Activated CD4-positive, alpha-beta memory T cell treated with anti-CD3 and anti-CD28 coated beads, Interleukin-2, amount 10 ng/mL, durations not matched to agents 7 days and 5 days (primary cell): ENCODE measurements at regions not wholly inside any gene's neighbourhood (a gene's known extent, or its start where the extent isn't known, plus 50 kb on each side); places are given as distances from the start of the nearest gene placed in this dataset.

ENCODE experiments used
- CTCF ChIA-PET: fragments of 350-600 bp; sonication (Branson Sonifier 250); formaldehyde crosslinking; loops from one replicate; lab custom pipeline; 2021; ENCODE audit warnings: antibody characterized with exemption, inconsistent platforms; lab: Charles Lee
- POLR2A ChIA-PET: fragments of 350-600 bp; sonication (Branson Sonifier 250); formaldehyde crosslinking; loops from one replicate; lab custom pipeline; 2021; ENCODE audit warnings: antibody characterized with exemption; lab: Charles Lee
- DNase-seq: peaks from one replicate; pipeline ENCODE4 v3.0.0-alpha.2; 2020
- H3K27ac Mint-ChIP-seq: one replicate; pipeline ENCODE4 v1.8.0; 2021; ENCODE audit warnings: mild to moderate bottlenecking, mixed read lengths
- H3K27me3 Mint-ChIP-seq: one replicate; pipeline ENCODE4 v1.8.0; 2021; ENCODE audit warnings: mixed read lengths
- H3K36me3 Mint-ChIP-seq: one replicate; pipeline ENCODE4 v1.8.0; 2021; ENCODE audit warnings: low read depth, mixed read lengths
- H3K4me1 Mint-ChIP-seq: one replicate; pipeline ENCODE4 v1.8.0; 2021; ENCODE audit warnings: mixed read lengths
- H3K4me3 Mint-ChIP-seq: one replicate; pipeline ENCODE4 v1.8.0; 2021; ENCODE audit warnings: mild to moderate bottlenecking, mixed read lengths
- H3K9me3 Mint-ChIP-seq: one replicate; pipeline ENCODE4 v1.8.0; 2021; ENCODE audit warnings: mixed read lengths

DNA sequence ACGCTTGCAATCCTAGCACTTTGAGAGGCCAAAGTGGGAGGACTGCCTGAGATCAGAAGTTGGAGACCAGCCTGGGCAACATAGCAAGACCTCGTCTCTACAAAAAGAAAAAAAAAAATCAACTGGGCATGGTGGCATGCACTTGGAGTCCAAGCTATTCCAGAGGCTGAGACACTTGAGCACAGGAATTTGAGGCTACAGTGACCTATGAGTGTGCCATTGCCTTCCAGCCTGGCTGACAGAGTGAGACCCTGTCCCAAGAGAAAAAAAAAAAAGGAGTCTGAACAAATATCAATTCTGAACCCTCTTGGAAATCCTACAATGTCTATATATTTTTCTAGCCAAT lies 126.8 kb upstream of the NRP1 start:
- no peaks in the 10 kb centered on the region for H3K27me3 Mint-ChIP-seq
- POLR2A ChIA-PET = interaction anchor here (0.6 kb wide), 1 partner anchor 156 kb away, joined by 3 read pairs; no protein-coding TSS in a partner anchor
- CTCF ChIA-PET = no interaction called here
- no peaks in the 10 kb centered on the region for H3K9me3 Mint-ChIP-seq
- H3K27ac Mint-ChIP-seq = no peak overlapping the region
- H3K4me3 Mint-ChIP-seq = no peak overlapping the region
- H3K4me1 Mint-ChIP-seq = no peaks in the 10 kb centered on the region
- DNase-seq = no peak
- H3K36me3 Mint-ChIP-seq = no peaks in the 10 kb centered on the region

DNA sequence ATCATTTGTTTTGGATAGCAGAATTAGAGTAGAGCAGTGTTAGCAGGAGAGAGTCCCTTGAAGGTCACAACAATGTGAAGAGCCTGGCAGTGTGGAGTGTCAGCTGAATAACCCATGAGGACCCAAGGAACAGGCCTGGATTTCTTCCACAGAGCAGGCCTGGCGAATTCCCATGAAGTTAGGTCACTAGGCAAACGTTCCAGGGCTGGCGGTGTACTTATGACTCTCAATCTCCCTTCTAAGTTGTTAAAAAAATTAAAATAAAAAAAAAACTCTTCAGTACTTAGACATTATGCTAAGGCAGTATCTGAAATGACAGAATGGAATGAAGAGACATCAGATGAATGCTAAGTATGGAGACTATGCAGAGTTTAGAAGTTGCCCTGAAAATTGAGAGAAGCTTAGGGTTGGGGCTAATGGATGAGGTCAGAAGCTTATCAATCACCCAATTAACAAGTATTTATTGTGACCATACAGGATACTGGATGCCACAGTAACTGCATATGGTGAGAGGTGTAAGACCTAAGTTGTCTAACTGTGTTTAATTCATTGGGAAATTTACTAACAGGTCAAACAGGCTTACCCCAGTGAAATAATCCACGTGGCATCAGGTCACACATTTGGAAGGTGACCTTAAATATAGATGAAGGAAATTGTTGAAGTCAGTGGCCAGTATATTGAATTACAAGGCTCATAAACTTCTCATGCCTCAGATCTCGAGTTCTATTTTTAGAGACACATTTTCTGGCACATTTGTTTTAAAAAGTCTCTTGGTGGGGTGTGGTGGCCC lies 126.2 kb upstream of the NRP1 start:
- H3K4me3 Mint-ChIP-seq = no peak overlapping the region
- no peak for DNase-seq
- ChIA-PET POLR2A (no interaction called here), CTCF (no interaction called here)
- H3K9me3 Mint-ChIP-seq = no peaks in the 10 kb centered on the region
- H3K4me1 Mint-ChIP-seq = no peaks in the 10 kb centered on the region
- H3K27me3 Mint-ChIP-seq = no peaks in the 10 kb centered on the region
- H3K27ac Mint-ChIP-seq = no peak overlapping the region
- H3K36me3 Mint-ChIP-seq = no peaks in the 10 kb centered on the region

DNA sequence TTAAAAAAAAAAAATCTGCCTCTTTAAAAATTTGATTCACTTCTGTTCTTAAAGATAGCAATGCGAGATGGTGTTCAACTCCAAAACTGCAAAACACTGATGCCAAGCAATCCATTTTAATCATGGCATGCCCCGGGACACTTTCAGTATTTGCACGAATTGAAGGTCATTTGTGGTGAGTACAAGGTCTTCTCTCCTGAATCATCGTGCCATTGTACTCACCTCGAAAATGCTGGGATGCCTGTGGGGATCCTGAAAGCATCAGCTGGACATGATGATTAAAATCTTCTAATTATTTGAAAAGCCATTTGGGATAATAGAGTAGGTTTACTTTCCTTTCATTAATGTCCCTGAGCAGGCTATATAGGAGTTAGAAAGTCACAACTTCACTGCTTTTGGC lies 125.1 kb upstream of the NRP1 start:
- no peaks in the 10 kb centered on the region for H3K9me3 Mint-ChIP-seq
- no peaks in the 10 kb centered on the region for H3K36me3 Mint-ChIP-seq
- ChIA-PET CTCF (no interaction called here), POLR2A (no interaction called here)
- no peaks in the 10 kb centered on the region for H3K4me1 Mint-ChIP-seq
- no peak for DNase-seq
- no peak overlapping the region for H3K27ac Mint-ChIP-seq
- H3K4me3 Mint-ChIP-seq = no peak overlapping the region
- H3K27me3 Mint-ChIP-seq = no peaks in the 10 kb centered on the region

DNA sequence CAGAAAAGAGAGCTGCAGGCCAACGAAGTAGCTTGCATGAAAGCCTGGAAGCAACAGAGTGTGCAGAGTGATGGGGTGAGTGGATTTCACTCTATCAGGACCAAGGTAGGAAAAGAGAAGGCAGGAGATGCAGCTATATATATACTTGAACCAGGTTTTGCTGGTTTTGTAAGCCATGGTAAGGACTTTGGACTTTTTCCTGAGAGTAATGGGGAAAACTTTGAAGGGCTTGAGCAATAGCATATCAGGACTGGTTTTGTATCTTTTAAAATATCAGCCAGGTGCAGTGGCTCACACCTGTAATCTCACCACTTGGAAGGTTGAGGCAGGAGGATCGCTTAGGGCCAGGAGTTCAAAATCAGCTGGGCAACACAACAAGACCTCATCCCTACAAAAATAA lies 120.6 kb upstream of the NRP1 start:
- POLR2A ChIA-PET = no interaction called here
- no peaks in the 10 kb centered on the region for H3K36me3 Mint-ChIP-seq
- H3K4me1 Mint-ChIP-seq = no peaks in the 10 kb centered on the region
- no peak for DNase-seq
- CTCF ChIA-PET = no interaction called here
- no peak overlapping the region for H3K4me3 Mint-ChIP-seq
- no peaks in the 10 kb centered on the region for H3K9me3 Mint-ChIP-seq
- H3K27me3 Mint-ChIP-seq = peaks cover 5% of the 10 kb centered on the region
- no peak overlapping the region for H3K27ac Mint-ChIP-seq

DNA sequence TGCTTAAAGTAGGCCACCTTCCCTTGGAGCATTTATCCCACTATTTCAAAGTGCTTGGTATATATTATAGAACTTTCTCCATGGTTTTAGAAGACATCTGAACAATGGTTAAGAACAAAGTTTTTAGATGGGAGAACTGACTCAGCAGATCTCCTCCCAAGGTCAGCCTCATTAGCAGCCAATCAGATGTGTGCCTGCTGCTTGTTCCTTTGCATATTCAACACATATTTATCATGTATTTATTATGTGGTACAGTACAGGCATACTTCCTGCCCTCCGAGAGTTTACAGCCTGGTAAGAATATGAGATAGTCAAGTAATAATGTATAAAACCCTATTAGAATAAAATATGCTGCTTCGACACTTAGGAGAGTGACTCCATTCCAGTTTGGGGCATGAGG lies 120.1 kb upstream of the NRP1 start:
- no peak for DNase-seq
- Mint-ChIP-seq H3K27ac (no peak overlapping the region), H3K4me3 (no peak overlapping the region), H3K9me3 (no peaks in the 10 kb centered on the region), H3K36me3 (no peaks in the 10 kb centered on the region), H3K4me1 (no peaks in the 10 kb centered on the region), H3K27me3 (peaks cover 5% of the 10 kb centered on the region)
- CTCF ChIA-PET = no interaction called here
- POLR2A ChIA-PET = no interaction called here

DNA sequence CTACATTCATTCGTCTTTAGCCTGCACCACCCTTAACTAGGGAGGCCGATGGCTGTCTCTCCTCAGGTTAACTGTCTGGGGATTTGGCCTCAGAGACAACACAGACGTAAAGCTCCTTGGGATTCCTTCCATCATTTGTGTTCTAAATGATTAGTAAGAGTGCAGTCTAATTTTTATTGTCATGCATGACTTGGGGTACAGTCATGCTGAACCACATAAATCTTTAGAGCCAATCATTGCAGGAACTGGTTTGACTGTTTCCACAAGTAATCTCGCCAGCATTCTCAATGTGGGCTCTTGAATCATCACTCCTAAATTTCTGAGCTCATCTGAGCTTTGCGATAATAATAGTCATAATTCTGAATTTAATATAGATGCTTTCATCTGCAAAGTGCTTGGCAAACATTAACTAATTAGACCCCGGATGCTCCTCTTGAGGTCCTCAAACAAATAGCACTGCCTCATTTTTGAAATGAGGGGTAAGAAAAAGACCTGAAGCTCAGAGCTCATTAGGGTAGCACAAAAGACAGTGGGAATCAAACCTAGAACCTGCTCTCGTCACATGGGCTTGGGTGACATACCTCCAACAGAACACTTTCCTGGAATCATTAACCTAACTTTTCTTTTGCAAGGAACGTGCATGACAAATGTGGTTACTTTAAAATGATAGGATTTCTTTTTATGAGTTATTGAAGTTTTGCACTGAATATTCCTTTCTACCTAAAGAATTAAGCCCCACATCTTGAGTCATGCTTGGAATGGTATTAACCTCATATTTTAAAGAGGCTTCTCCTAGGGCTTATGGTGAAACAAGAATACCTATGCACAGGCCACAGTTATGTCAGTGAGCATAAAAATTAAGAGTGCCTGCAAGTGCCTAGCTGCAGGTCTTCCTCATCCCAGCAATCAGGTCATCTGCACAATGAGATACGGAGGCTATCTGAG lies 118.9 kb upstream of the NRP1 start:
- Mint-ChIP-seq H3K36me3 (no peaks in the 10 kb centered on the region), H3K4me1 (no peaks in the 10 kb centered on the region), H3K9me3 (no peaks in the 10 kb centered on the region), H3K27ac (no peak overlapping the region), H3K4me3 (no peak overlapping the region), H3K27me3 (peaks cover 6% of the 10 kb centered on the region)
- DNase-seq = no peak
- ChIA-PET CTCF (no interaction called here), POLR2A (no interaction called here)

DNA sequence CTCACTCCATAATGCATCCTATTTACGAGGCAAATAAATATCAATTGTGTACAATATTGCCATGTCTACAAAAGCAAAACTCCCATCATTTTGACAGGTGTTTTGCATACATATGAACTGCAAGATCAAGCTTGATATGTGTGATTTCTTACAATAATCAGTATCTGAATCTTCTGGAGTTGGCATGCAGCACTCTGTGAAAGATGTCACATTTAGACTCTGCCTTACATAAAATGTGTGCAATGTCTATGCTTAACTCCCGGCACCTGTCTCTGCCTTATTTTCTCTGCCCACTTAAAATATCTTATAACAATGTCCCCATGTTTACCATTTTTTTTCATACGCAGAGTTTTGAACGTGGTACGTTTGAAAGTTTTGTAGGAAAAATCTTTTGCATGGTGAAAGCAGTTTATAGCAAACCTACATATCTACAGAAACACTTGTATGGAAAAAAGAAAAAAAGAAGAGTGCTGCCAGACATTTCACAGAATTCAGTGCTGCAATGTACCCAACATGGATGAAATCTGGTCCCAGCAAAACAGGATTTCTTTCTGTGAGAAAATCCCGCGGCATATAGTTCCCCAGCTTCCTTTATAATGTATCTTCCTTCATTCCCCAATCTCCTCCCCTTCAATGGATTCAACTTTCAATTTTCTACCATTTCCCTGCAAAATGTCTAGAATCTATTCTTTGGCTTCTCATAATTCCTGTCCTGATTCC lies 114.1 kb upstream of the NRP1 start:
- no peaks in the 10 kb centered on the region for H3K4me1 Mint-ChIP-seq

DNA sequence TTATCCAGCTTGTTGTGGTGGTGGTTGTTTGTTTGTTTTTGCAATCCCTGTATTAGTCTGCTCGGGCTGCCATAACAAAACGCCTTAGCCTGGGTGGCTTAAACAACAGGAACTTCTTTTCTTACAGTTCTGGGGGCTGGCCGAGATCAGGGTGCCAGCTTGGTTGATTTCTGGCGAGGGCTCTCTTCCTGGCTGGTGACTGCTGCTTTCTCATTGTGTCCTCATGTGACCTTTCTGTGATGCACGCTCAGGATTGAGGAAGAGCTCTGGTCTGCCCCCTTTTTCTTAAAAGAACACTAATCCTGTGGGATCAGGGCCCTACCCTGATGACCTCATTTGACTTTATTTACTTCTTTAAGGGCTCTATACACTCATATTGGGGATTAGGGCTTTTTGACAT lies 107.1 kb upstream of the NRP1 start:
- no peaks in the 10 kb centered on the region for H3K4me1 Mint-ChIP-seq
- H3K27ac Mint-ChIP-seq = no peak overlapping the region
- H3K27me3 Mint-ChIP-seq = peaks cover 10% of the 10 kb centered on the region
- no peaks in the 10 kb centered on the region for H3K9me3 Mint-ChIP-seq
- no peaks in the 10 kb centered on the region for H3K36me3 Mint-ChIP-seq
- POLR2A ChIA-PET = no interaction called here
- DNase-seq = no peak
- no peak overlapping the region for H3K4me3 Mint-ChIP-seq
- CTCF ChIA-PET = no interaction called here

More for the DNA sequence above, 114.1 kb upstream of the NRP1 start:
- Mint-ChIP-seq H3K27me3 (peaks cover 10% of the 10 kb centered on the region), H3K36me3 (no peaks in the 10 kb centered on the region), H3K27ac (no peak overlapping the region), H3K9me3 (no peaks in the 10 kb centered on the region), H3K4me3 (no peak overlapping the region)
- POLR2A ChIA-PET = no interaction called here
- CTCF ChIA-PET = no interaction called here
- no peak for DNase-seq

DNA sequence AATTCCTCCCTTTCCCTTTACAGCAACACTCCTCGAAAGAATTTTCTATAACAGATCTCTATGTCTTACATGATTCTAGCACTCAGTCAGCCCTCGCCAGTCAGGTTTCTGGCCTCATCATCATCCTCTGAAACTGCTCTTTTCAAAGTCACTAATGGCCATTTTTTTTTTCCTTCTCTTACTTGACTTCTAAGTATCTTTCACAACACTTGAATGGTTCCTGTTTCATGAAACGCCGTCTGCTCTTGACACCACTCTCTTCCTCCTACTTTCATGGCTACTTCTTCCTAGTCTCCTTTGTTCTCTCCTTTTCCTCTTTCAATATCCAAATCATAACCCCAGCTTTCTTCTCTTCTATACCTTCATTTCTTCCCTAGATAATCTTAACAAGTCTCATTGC lies 100.5 kb upstream of the NRP1 start:
- DNase-seq = no peak
- Mint-ChIP-seq H3K27ac (no peak overlapping the region), H3K4me3 (no peak overlapping the region), H3K27me3 (peaks cover 9% of the 10 kb centered on the region), H3K4me1 (no peaks in the 10 kb centered on the region), H3K9me3 (no peaks in the 10 kb centered on the region), H3K36me3 (no peaks in the 10 kb centered on the region)
- POLR2A ChIA-PET = no interaction called here
- CTCF ChIA-PET = no interaction called here

DNA sequence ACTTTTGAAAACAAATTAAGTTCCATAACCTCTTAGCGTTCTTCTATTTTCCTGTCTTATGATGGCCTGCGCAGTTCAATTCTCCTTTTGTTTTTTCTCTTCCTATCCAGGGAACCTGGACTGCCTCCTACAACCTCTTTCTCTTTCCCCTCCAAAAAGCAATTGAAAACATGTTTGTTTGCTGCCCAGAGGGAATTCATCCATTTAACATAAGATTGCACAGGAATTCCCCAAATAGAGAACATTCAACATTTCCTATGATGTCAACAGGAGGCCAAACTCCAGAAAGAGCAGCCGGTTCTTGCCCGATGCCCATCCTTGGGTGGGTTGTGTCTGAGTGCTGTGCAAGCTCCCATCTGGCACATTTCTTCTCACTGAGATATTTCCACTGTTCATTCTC lies 94.2 kb upstream of the NRP1 start:
- Mint-ChIP-seq H3K9me3 (no peaks in the 10 kb centered on the region), H3K36me3 (no peaks in the 10 kb centered on the region)

DNA sequence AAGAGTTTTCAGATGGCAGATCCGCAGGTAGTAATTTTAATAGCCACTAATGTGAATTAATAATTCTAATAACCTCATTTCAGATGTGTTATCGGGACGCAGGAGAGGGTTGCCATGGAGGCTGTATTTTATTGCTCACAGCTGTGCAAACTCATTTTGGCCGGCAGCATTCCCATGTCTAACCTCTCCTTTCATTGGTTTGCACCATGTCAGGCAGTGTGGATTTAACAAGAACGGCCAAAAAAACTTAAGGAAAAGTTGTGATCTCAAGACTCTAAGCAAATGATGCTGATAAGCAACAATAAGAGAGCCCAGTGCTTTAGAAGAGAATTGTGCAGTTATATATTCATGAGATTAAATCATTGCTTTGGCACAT lies 88.7 kb upstream of the NRP1 start:
- Mint-ChIP-seq H3K36me3 (no peaks in the 10 kb centered on the region), H3K27ac (no peak overlapping the region), H3K9me3 (no peaks in the 10 kb centered on the region), H3K27me3 (peaks cover 14% of the 10 kb centered on the region), H3K4me3 (no peak overlapping the region), H3K4me1 (no peaks in the 10 kb centered on the region)
- POLR2A ChIA-PET = no interaction called here
- CTCF ChIA-PET = interaction anchor here (0.5 kb wide), 1 partner anchor 11 kb away, joined by 3 read pairs; no protein-coding TSS in a partner anchor
- no peak for DNase-seq

More for the DNA sequence above, 94.2 kb upstream of the NRP1 start:
- Mint-ChIP-seq H3K4me1 (no peaks in the 10 kb centered on the region), H3K27ac (no peak overlapping the region), H3K4me3 (no peak overlapping the region), H3K27me3 (peaks cover 20% of the 10 kb centered on the region)
- ChIA-PET POLR2A (no interaction called here), CTCF (no interaction called here)
- no peak for DNase-seq

DNA sequence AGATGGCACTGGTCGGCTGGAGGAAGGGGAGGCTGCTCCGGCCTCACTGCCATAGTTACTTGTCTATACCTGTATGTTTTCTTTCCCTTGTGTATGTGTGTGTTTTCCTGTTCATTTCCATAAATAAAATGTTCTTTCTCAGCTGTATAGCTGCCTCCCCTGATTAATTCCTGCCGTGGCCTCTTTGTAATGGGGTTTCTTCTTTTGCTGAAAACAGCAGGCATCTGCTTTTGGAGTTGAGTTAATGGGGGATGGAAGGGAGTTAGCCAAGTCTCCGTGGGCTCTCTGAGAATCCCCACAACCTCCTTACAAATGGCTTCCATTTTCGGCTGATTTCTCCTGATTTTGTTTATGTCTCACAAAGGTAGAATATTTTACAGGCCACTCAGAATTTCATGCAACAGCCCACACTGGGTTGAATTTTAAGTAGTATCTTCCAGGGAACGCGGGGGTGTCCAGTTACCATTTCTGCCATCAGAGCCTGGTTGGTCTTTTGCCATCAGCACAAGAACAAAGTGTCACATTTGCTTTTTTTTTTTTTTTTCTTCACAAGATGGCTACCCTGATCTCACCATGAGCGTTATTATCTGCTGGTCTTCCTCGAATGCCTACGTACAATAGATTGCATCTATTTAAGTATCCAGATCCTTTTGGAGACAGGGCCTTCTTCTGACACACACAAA lies 88.1 kb upstream of the NRP1 start:
- Mint-ChIP-seq H3K36me3 (no peaks in the 10 kb centered on the region), H3K27ac (no peak overlapping the region), H3K9me3 (no peaks in the 10 kb centered on the region), H3K4me3 (no peak overlapping the region), H3K27me3 (peaks cover 15% of the 10 kb centered on the region), H3K4me1 (no peaks in the 10 kb centered on the region)
- no peak for DNase-seq
- ChIA-PET POLR2A (no interaction called here), CTCF (no interaction called here)
